Lung (tissue), 11 donors: ENCODE measurements at regions not wholly inside any gene's neighbourhood (a gene's known extent, or its start where the extent isn't known, plus 50 kb on each side); places are given as distances from the start of the nearest gene placed in this dataset.

Experiments
- ATAC-seq: fragments of 200-7000 bp; cut with Tn5 transposase; one replicate; pipeline ENCODE4 v1.9.1; 2020; ENCODE audit warnings: moderate number of reproducible peaks; ENCODE audit not compliant: insufficient read depth, low FRiP score
- DNase-seq, 3 donors: peaks; one replicate each; pipeline ENCODE4 v3.0.0-alpha.2; 2013 to 2017
- H3K27ac ChIP-seq, 2 donors: one replicate each; pipeline ENCODE4 v1.5.1; 2013; ENCODE audit warnings: mild to moderate bottlenecking in 2 of 2, moderate library complexity in 2 of 2, control low read depth in 1 of 2, inconsistent platforms in 1 of 2, low read depth in 1 of 2, low read length in 1 of 2
- H3K27me3 ChIP-seq, 3 donors: one replicate each; pipeline ENCODE4 v1.5.1; 2013; ENCODE audit warnings: low read length in 2 of 3; ENCODE audit not compliant: control insufficient read depth in 3 of 3, insufficient read depth in 3 of 3
- H3K36me3 ChIP-seq, 4 donors: one replicate each; pipeline ENCODE4 v1.5.1; 2013; ENCODE audit warnings: low read length in 4 of 4, mild to moderate bottlenecking in 1 of 4, moderate library complexity in 1 of 4; ENCODE audit not compliant: control insufficient read depth in 4 of 4, insufficient read depth in 4 of 4
- H3K4me1 ChIP-seq, 5 donors: one replicate each; pipeline ENCODE4 v1.5.1; 2013; ENCODE audit warnings: low read length in 5 of 5, mild to moderate bottlenecking in 2 of 5, moderate library complexity in 1 of 5; ENCODE audit not compliant: control insufficient read depth in 5 of 5, insufficient read depth in 5 of 5
- H3K4me3 ChIP-seq: one replicate; pipeline ENCODE4 v1.5.1; 2013; ENCODE audit warnings: mild to moderate bottlenecking, control low read depth, moderate library complexity
- H3K9ac ChIP-seq, 2 donors: one replicate each; pipeline ENCODE4 v1.5.1; 2013; ENCODE audit warnings: low read length in 2 of 2, control low read depth in 1 of 2; ENCODE audit not compliant: insufficient read depth in 1 of 2
- H3K9me3 ChIP-seq, 4 donors: one replicate each; pipeline ENCODE4 v1.5.1; 2013; ENCODE audit warnings: low read length in 3 of 4, mild to moderate bottlenecking in 1 of 4, moderate library complexity in 1 of 4; ENCODE audit not compliant: control insufficient read depth in 4 of 4, insufficient read depth in 3 of 4
- WGBS, 2 donors: extraction: QIAGEN DNeasy Blood & Tissue Kit; methylation state at CpG; one replicate each; pipeline ENCODE4 v1.1.7; 2013; 5-methylcytosine and 5-hydroxymethylcytosine counted together
- TF ChIP-seq, protein P1 (sequence below): IDR thresholded peaks from 2 replicates; pipeline ENCODE4 v1.5.1; 2012; ENCODE audit warnings: mild to moderate bottlenecking; ENCODE audit errors: control extremely low read depth, extremely low read depth
- donor health status: control.
- donor health status: control.
- donor health status: Bipolar disorder and iron deficiency.
- donor health status: healthy.
- donor health status: DM: yes; HTN: yes; CAD: no.

DNA sequence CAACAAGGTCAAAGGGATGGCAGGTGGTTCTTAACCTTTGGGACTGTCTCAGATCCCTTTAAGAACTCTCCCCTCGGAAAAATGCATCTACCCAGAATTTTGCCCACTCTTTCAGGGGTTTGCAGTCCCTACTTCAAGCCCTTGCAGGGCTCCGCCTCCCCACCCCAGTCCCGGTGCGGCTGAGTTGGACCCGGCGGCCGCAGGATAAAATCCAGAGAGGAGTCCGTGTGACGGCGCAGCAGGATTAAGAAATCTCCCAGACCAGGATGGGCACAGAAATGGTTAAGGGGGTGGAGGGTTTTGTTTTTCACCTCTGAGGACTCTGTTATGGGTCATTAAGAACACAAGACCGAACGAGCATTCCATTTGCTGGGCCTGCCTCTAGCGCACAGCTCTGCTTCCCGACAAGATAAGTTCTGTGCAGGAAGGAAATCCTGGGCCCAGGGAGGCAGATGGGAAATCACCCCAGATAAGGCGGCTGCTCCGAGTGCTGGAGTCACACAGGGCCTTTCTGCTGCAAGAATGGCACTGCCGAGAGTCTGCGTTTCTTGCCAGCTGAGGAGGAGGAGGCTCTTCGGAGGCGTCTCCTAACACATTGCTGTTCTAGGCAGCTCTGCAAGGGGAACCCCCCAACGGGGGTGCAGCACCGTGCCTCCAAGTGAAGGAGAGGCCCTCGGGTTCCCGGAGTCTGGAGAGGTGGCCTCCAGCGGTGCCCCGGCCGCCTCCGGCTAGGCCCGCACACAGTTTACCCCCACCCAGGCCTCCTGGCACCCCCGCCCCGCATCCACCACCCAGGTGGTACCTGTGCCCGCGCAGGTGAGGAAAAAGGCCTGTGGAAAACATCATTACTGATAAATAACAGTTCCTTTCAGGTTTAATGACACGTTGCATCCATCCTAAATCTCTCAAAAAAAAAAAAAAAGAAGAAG, 277.6 kb downstream of the BCOR start:
- H3K27me3 ChIP-seq: peaks cover 0 to 27% (median 4%) of the 10 kb centered on the region in 3 donors
- H3K27ac ChIP-seq: no peak overlapping the region
- peaks cover 0 to 35% (median 5%) of the 10 kb centered on the region in 5 donors for H3K4me1 ChIP-seq
- H3K9me3 ChIP-seq: peaks cover 0 to 19% (median 0%) of the 10 kb centered on the region in 4 donors
- H3K4me3 ChIP-seq: no peak overlapping the region
- DNase-seq (peak; percentile 63 to 69 (median 67)), ATAC-seq (no peak)
- H3K9ac ChIP-seq: no peak overlapping the region
- 35 to 54% methylated on average over 31 to 34 of the region's 34 CpGs for WGBS, 2 donors
- H3K36me3 ChIP-seq: no peaks in the 10 kb centered on the region
- TF ChIP-seq, protein P1, sequence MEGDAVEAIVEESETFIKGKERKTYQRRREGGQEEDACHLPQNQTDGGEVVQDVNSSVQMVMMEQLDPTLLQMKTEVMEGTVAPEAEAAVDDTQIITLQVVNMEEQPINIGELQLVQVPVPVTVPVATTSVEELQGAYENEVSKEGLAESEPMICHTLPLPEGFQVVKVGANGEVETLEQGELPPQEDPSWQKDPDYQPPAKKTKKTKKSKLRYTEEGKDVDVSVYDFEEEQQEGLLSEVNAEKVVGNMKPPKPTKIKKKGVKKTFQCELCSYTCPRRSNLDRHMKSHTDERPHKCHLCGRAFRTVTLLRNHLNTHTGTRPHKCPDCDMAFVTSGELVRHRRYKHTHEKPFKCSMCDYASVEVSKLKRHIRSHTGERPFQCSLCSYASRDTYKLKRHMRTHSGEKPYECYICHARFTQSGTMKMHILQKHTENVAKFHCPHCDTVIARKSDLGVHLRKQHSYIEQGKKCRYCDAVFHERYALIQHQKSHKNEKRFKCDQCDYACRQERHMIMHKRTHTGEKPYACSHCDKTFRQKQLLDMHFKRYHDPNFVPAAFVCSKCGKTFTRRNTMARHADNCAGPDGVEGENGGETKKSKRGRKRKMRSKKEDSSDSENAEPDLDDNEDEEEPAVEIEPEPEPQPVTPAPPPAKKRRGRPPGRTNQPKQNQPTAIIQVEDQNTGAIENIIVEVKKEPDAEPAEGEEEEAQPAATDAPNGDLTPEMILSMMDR: no peak

DNA sequence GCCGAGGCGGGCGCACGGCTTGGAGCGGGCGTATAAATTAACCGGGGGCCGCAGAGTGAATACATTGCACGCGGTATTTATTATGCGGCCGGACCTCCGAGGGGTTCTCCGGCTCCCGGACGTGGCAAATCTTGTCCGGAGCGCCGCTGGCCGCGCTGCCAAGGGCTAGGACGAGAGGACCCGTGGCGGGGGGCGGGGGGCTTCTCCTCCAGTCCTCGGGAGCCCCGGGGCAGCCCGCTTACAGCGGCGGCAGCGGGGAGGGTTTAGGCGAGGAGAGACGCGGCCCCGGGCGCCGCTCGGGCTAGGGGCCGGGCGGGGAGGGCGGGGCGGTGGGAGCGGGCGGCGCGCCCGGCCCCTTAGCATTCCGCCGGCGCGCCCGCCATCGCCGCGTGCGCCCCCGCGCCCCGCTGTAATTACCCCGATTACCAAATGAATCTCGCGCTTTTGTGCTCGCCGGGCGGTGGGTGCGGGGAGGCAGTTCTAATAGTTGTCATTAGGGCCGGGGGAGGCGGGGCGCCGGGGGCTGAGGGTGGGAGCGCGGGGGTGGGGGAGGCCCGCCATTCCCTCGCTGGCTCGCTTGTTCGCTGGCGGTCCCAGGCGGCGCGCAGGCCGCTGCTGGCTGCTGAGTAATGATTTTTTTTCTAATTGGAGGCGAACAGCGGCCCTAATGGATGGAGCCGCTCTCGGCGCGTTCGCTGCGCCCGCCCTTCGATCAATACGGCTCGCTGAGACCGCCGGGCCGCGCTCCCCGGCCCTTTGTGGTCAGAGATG, 276.6 kb downstream of the BCOR start:
- TF ChIP-seq, protein P1: no peak
- no peak overlapping the region for H3K27ac ChIP-seq
- ATAC-seq: peak; percentile 28
- WGBS, 2 donors: 0 to 13% methylated on average over 26 to 98 of the region's 98 CpGs
- no peak overlapping the region for H3K4me3 ChIP-seq
- H3K36me3 ChIP-seq: no peaks in the 10 kb centered on the region
- no peak overlapping the region for H3K9ac ChIP-seq
- peaks cover 0 to 32% (median 4%) of the 10 kb centered on the region in 3 donors for H3K27me3 ChIP-seq
- peak; percentile 81 to 87 (median 85) for DNase-seq
- peaks cover 0 to 33% (median 5%) of the 10 kb centered on the region in 5 donors for H3K4me1 ChIP-seq
- peaks cover 0 to 19% (median 0%) of the 10 kb centered on the region in 4 donors for H3K9me3 ChIP-seq

DNA sequence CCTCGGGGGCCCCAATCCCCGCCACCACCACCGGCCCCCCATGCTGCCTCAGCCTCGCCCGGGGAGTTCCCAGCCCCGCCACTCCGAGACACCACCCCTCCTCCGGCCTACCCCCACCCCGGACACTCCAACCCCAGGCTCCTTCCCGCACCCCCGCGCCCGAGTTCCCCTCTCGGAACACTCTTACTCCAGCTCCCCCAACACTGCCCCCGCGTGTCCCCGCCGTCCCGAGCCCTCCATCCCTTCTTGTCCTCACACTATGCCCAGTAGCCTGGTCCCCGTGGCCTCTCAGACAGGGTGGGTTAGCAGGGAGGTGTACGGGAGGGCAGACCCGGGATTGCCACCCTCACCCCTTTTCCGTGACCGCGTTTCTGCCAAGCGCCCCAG, 276.1 kb downstream of the BCOR start:
- Histone ChIP-seq H3K36me3 (no peaks in the 10 kb centered on the region), H3K4me1 (peaks cover 0 to 27% (median 2%) of the 10 kb centered on the region in 5 donors), H3K27ac (no peak overlapping the region), H3K4me3 (no peak overlapping the region), H3K27me3 (peaks cover 0 to 32% (median 4%) of the 10 kb centered on the region in 3 donors), H3K9ac (no peak overlapping the region), H3K9me3 (peaks cover 0 to 19% (median 0%) of the 10 kb centered on the region in 4 donors)
- TF ChIP-seq, protein P1: no peak
- peak in 1 of 3 donors; percentile 38 for DNase-seq
- no peak for ATAC-seq
- 44 to 62% methylated on average over 14 to 26 of the region's 26 CpGs for WGBS, 2 donors
